ENCODE measurements at regions not wholly inside any gene's neighbourhood (a gene's known extent, or its start where the extent isn't known, plus 50 kb on each side); places are given as distances from the start of the nearest gene placed in this dataset.

- TF ChIP-seq SMAD3 (CRISPR knock-in tag; IDR thresholded peaks at IDR 0.05; ENCODE audit: borderline replicate concordance) = no peak
- TF ChIP-seq ZSCAN18 (CRISPR knock-in tag; IDR thresholded peaks at IDR 0.05) = no peak
- TF ChIP-seq ETV6 (CRISPR knock-in tag; IDR thresholded peaks at IDR 0.05) = no peak
- TF ChIP-seq ZBTB43 (CRISPR knock-in tag; IDR thresholded peaks at IDR 0.05) = no peak
- no peak for TF ChIP-seq MXD4 (CRISPR knock-in tag; IDR thresholded peaks at IDR 0.05; ENCODE audit: borderline replicate concordance)
- TF ChIP-seq TP53 (CRISPR knock-in tag; IDR thresholded peaks at IDR 0.05) = no peak
- no peak for TF ChIP-seq GTF2I (CRISPR knock-in tag; conservative IDR thresholded peaks at IDR 0.05)
- TF ChIP-seq ZMAT4 (CRISPR knock-in tag; IDR thresholded peaks at IDR 0.05) = no peak
- no peak for TF ChIP-seq TEAD4 (CRISPR knock-in tag; IDR thresholded peaks at IDR 0.05)
- no peak for TF ChIP-seq ATF3 (CRISPR knock-in tag; conservative IDR thresholded peaks at IDR 0.05)
- no peak for TF ChIP-seq NR3C1 (CRISPR knock-in tag; conservative IDR thresholded peaks at IDR 0.05; ENCODE audit: low read depth)
- TF ChIP-seq ZNF317 (CRISPR knock-in tag; IDR thresholded peaks at IDR 0.05; ENCODE audit: borderline replicate concordance, low read depth) = no peak
- no peak for TF ChIP-seq ZNF121 (CRISPR knock-in tag; IDR thresholded peaks at IDR 0.05)
- TF ChIP-seq PRDM15 (CRISPR knock-in tag; IDR thresholded peaks at IDR 0.05) = no peak
- TF ChIP-seq CBFB (CRISPR knock-in tag; IDR thresholded peaks at IDR 0.05; ENCODE audit: low read depth) = no peak
- TF ChIP-seq ARID4B (CRISPR knock-in tag; IDR thresholded peaks at IDR 0.05; ENCODE audit: borderline replicate concordance) = no peak
- TF ChIP-seq E2F4 (CRISPR knock-in tag; IDR thresholded peaks at IDR 0.05; ENCODE audit: borderline replicate concordance, low read depth) = no peak
- TF ChIP-seq ZNF423 (CRISPR knock-in tag; IDR thresholded peaks at IDR 0.05) = no peak
- no peak for TF ChIP-seq NFYB (CRISPR knock-in tag; conservative IDR thresholded peaks at IDR 0.05; ENCODE audit: low read depth)
- Mint-ChIP-seq H3K4me1 (peaks cover 10% of the 10 kb centered on the region), H3K4me3 (no peak overlapping the region), H3K36me3 (no peaks in the 10 kb centered on the region), H3K27ac (no peak overlapping the region), H3K9me3 (no peaks in the 10 kb centered on the region), H3K27me3 (ENCODE audit: low read depth) (peaks cover 6% of the 10 kb centered on the region)
- POLR2A ChIA-PET = no interaction called here
- no peak for DNase-seq (ENCODE audit: low spot score)
- CTCF ChIA-PET = interaction anchor here (0.9 kb wide), 1 partner anchor 99 kb away, joined by 3 read pairs; no protein-coding TSS in a partner anchor
- ATAC-seq = no peak
Observed at GRCh38 chr16:87180069-87180468, 137.1 kb downstream of the C16orf95 start.
